Osteoblast (primary cell): ENCODE measurements at regions not wholly inside any gene's neighbourhood (a gene's known extent, or its start where the extent isn't known, plus 50 kb on each side); places are given as distances from the start of the nearest gene placed in this dataset.
"Not testable (repeated sequence)": the region's sequence is repeated elsewhere in the genome, so short reads cannot be mapped to it uniquely, and the experiment has no call there.

Experiments
- DNase-seq: peaks from one replicate; pipeline ENCODE4 v3.0.0; 2011; ENCODE audit warnings: low spot score, mixed read lengths; ENCODE audit not compliant: insufficient read length; ENCODE audit errors: missing footprints
- H2AFZ ChIP-seq: 2 replicates; pipeline ENCODE4 v1.6.0; 2011; ENCODE audit warnings: mild to moderate bottlenecking, low read length
- H3K27ac ChIP-seq: 2 replicates; pipeline ENCODE4 v1.5.1; 2011; ENCODE audit warnings: mild to moderate bottlenecking, low read depth, low read length, moderate library complexity
- H3K27me3 ChIP-seq: 2 replicates; pipeline ENCODE4 v1.6.0; 2012; ENCODE audit warnings: mild to moderate bottlenecking, control low read depth, inconsistent platforms, low read length, moderate library complexity; ENCODE audit not compliant: insufficient read depth
- H3K36me3 ChIP-seq: 2 replicates; pipeline ENCODE4 v1.5.1; 2011; ENCODE audit warnings: mild to moderate bottlenecking, low read length, control low read depth, moderate library complexity; ENCODE audit not compliant: insufficient read depth
- H3K4me1 ChIP-seq: 2 replicates; pipeline ENCODE4 v1.5.1; 2011; ENCODE audit warnings: mild to moderate bottlenecking, low read length, control low read depth, moderate library complexity; ENCODE audit not compliant: insufficient read depth
- H3K4me2 ChIP-seq: 2 replicates; pipeline ENCODE4 v1.6.0; 2011; ENCODE audit warnings: mild to moderate bottlenecking, low read length; ENCODE audit not compliant: insufficient read depth
- H3K4me3 ChIP-seq: fragments of 200-600 bp; sonication (generic); 3 replicates; pipeline ENCODE4 v1.5.1; 2012; ENCODE audit warnings: mild to moderate bottlenecking, low read length, inconsistent platforms; ENCODE audit not compliant: insufficient read depth
- H3K79me2 ChIP-seq: 2 replicates; pipeline ENCODE4 v1.6.0; 2012; ENCODE audit warnings: mild to moderate bottlenecking, low read length, control low read depth, inconsistent platforms; ENCODE audit not compliant: insufficient read depth
- H3K9me3 ChIP-seq: 2 replicates; pipeline ENCODE4 v1.5.1; 2011; ENCODE audit warnings: low read depth, low read length, control low read depth
- H4K20me1 ChIP-seq: 2 replicates; pipeline ENCODE4 v1.6.0; 2012; ENCODE audit warnings: mild to moderate bottlenecking, low read length, control low read depth; ENCODE audit not compliant: insufficient read depth
- TF ChIP-seq, protein P1 (sequence below): IDR thresholded peaks from 2 replicates; pipeline ENCODE4 v1.5.1; 2011; ENCODE audit warnings: mild to moderate bottlenecking, low read depth, low read length, moderate library complexity; ENCODE audit errors: extremely low read depth

DNA sequence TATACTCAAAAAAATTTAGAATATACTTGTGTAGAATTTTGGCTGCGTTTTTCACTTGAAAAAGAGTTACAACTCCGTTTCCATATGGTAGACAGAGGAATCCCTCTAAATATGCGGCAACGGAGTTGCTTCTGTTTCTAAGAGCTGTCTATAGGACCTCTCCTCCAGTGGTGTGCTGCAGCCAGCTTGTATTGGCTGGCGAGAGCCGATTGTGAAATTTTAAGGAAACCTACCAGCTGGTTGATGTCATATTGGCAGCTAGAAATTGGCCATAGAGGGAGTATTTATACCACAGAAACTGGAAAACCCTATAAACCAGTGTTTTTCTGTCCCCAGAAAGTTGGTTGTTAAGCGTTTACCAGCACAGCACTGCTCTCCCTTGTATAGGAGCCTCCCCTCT lies 655.8 kb upstream of the EEF2KMT start:
- TF ChIP-seq, protein P1, sequence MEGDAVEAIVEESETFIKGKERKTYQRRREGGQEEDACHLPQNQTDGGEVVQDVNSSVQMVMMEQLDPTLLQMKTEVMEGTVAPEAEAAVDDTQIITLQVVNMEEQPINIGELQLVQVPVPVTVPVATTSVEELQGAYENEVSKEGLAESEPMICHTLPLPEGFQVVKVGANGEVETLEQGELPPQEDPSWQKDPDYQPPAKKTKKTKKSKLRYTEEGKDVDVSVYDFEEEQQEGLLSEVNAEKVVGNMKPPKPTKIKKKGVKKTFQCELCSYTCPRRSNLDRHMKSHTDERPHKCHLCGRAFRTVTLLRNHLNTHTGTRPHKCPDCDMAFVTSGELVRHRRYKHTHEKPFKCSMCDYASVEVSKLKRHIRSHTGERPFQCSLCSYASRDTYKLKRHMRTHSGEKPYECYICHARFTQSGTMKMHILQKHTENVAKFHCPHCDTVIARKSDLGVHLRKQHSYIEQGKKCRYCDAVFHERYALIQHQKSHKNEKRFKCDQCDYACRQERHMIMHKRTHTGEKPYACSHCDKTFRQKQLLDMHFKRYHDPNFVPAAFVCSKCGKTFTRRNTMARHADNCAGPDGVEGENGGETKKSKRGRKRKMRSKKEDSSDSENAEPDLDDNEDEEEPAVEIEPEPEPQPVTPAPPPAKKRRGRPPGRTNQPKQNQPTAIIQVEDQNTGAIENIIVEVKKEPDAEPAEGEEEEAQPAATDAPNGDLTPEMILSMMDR: no peak
- H3K4me2 ChIP-seq: no peak overlapping the region
- no peaks in the 10 kb centered on the region for H3K27me3 ChIP-seq
- no peaks in the 10 kb centered on the region for H3K4me1 ChIP-seq
- no peaks in the 10 kb centered on the region for H3K9me3 ChIP-seq
- H3K79me2 ChIP-seq: no peaks in the 10 kb centered on the region
- H3K4me3 ChIP-seq: no peak overlapping the region
- H2AFZ ChIP-seq: no peak overlapping the region
- H3K27ac ChIP-seq: no peak overlapping the region
- no peak for DNase-seq
- H3K36me3 ChIP-seq: no peaks in the 10 kb centered on the region
- no peaks in the 10 kb centered on the region for H4K20me1 ChIP-seq

DNA sequence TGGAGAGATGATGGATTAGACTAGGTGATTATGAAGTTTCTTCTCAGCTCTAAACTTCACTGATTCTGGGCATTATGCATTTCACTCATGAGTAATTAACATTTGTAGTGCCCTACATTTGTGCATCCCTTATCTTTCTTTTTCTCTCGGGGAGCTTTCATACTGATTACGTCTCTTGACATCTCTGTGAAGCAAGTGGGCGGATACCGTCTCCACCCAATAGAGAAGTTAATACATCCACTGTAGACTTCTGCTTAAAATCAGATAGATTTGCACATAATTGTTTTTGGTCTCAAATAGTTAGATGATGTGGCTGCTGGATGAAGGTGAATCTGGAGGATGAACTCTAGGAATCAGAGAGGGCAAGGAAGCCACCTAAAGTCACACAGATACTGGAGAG lies 653.6 kb upstream of the EEF2KMT start:
- H3K4me2 ChIP-seq: no peak overlapping the region
- no peak overlapping the region for H3K4me3 ChIP-seq
- no peak overlapping the region for H3K27ac ChIP-seq
- no peak for DNase-seq
- H3K36me3 ChIP-seq: no peaks in the 10 kb centered on the region
- no peaks in the 10 kb centered on the region for H4K20me1 ChIP-seq
- TF ChIP-seq, protein P1: no peak
- H3K9me3 ChIP-seq: no peaks in the 10 kb centered on the region
- H3K4me1 ChIP-seq: no peaks in the 10 kb centered on the region
- H3K79me2 ChIP-seq: no peaks in the 10 kb centered on the region
- H3K27me3 ChIP-seq: no peaks in the 10 kb centered on the region
- no peak overlapping the region for H2AFZ ChIP-seq

DNA sequence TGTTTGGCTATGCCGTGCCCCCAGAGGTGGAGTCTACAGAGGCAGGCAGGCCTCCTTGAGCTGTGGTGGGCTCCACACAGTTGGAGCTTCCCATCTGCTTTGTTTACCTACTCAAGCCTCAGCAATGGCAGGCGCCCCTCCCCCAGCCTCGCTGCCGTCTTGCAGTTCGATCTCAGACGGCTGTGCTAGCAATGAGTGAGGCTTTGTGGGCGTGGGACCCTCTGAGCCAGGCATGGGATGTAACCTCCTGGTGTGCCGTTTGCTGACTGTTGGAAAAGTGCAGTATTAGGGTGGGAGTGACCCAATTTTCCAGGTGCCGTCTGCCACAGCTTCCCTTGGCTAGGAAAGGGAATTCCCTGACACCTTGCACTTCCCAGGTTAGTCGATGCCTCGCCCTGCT lies 652.8 kb upstream of the EEF2KMT start:
- not testable (repeated sequence) for H3K27me3 ChIP-seq, H3K4me3 ChIP-seq, H3K4me2 ChIP-seq, DNase-seq, H4K20me1 ChIP-seq, H3K27ac ChIP-seq, H3K79me2 ChIP-seq, H2AFZ ChIP-seq, H3K4me1 ChIP-seq, H3K36me3 ChIP-seq, H3K9me3 ChIP-seq

DNA sequence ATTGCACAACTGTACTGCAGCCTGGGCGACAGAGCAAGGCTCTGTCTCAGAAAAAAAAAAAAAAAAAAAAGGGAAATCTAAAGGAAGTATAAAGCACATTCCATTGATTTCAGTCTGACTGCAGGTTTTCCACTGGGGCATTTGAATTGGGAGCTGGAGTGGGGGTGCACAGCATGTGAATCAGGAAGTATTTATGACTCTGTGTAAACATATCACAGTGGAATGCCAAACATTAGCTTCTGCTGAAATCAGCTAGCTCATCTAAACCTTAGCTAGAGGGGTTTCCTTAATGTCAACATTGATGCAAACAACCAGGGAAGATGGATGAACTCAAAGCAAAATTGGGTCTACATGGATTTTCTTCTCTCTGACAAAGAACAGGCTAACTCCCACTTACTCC lies 641.0 kb upstream of the EEF2KMT start:
- no peaks in the 10 kb centered on the region for H3K27me3 ChIP-seq
- H3K4me3 ChIP-seq: no peak overlapping the region
- TF ChIP-seq, protein P1: no peak

More for the DNA sequence above, 641.0 kb upstream of the EEF2KMT start:
- no peaks in the 10 kb centered on the region for H3K79me2 ChIP-seq
- no peak for DNase-seq
- H3K9me3 ChIP-seq: no peaks in the 10 kb centered on the region
- no peaks in the 10 kb centered on the region for H3K4me1 ChIP-seq
- H3K27ac ChIP-seq: no peak overlapping the region
- no peaks in the 10 kb centered on the region for H3K36me3 ChIP-seq
- no peak overlapping the region for H2AFZ ChIP-seq
- H3K4me2 ChIP-seq: no peak overlapping the region
- no peaks in the 10 kb centered on the region for H4K20me1 ChIP-seq
